Renal cortical epithelial cell (primary cell): ENCODE measurements at regions not wholly inside any gene's neighbourhood (a gene's known extent, or its start where the extent isn't known, plus 50 kb on each side); places are given as distances from the start of the nearest gene placed in this dataset.

ENCODE experiments used
- DNase-seq: peaks from one replicate; pipeline ENCODE4 v3.0.0-alpha.2; 2011; ENCODE audit warnings: low read depth

DNA sequence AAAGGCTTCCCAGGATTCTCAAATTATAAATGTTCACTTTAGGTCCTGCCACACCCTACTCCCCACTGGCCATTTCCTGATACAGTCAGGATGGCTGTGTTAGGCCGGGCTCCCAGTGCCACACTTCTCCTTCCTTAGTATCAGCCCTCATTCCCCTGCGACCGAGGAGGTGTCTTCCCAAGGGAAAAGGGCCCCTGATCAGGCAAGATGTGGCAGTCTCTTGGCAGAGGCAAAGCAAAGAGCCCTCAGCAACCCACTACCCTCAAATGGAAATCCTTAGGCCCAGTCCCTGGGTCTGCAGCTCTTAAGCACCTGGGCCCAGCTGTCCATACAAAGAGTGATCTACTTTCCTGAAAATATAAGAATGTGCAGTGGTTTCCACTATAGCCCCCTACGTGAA is 96.5 kb upstream of the VASH1 start:
- DNase-seq: no peak

DNA sequence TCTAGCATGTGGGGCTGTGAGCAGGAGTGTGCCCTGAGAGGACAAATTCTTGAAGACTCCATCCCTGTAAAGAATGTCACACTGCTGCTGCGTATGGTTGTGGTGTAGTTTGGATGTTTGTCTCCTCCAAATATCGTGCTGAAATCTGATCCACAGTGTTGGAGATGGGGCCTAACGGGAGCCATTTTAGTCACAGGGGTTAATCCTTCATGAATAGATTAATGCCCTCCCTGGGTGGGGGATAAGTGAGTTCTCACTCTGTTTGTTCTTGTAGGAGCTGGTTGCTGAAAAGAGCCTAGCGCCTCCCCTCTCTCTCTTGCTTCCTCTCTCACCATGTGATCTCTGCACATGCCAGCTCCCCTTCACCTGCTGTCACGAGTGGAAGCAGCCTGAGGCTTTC is 94.5 kb upstream of the VASH1 start:
- DNase-seq: no peak

DNA sequence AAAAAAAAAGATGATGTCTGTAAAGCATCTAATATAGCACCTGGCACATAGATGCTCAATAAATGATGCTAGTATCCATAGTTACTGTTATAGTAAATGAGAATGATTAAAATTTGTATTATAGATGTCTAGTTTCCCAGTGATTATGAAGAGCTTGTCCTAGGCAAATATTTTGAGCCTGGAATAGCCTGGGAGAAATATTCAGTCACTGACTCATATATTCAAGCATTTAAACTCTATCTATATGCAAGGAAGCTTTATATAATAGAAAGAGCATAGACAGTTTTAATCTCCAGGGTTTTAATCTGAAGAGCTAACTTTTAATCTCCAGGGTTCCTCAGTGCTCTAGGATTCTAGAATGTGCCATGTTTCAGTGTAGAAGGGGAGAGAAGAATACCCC is 91.5 kb upstream of the VASH1 start:
- no peak for DNase-seq

- DNase-seq: no peak
Observed at GRCh38 chr14:76672123-76672522, 89.1 kb upstream of the VASH1 start.

DNA sequence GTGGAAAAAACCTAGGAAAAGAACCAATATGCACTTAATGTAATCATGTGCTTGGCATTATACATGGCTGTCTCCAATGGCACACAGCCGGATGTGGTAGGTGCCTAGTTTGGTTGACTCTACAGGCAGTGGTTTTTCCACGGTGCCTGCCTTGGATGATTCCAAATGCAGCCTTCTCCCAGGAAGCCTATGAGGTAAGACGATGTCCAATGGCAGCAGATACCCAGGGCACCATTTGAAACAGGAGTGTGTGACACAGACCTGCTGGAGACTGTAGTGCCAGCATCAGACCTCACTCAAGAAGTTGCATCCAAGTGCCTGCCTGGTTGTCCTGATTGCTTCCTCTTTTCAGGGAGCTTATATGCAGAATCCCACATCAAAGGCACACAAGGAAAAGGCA is 88.0 kb upstream of the VASH1 start:
- DNase-seq: no peak

GRCh38 chr14:76675046-76675445 is 86.2 kb upstream of the VASH1 start:
- no peak for DNase-seq

DNA sequence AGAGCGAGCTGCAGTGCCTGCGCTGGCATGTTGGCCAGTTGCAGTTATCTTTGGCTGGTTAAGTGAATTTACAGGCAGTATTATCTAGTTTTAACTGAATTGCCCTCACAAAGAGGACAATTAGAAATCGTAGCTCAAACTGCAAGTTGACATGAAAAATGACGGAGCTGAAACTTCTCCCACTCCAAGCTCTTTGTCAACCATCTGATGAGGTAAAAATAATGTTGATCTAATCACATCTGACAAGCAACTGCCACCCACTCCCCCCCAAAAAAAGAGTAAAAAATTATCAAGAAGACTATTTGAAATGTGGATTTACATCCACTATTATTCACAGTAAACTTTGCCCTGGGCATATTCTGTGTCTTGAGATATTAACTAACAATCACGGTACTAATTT is 84.7 kb upstream of the VASH1 start:
- no peak for DNase-seq

GRCh38 chr14:76677534-76678145 is 83.6 kb upstream of the VASH1 start:
- DNase-seq: no peak

DNA sequence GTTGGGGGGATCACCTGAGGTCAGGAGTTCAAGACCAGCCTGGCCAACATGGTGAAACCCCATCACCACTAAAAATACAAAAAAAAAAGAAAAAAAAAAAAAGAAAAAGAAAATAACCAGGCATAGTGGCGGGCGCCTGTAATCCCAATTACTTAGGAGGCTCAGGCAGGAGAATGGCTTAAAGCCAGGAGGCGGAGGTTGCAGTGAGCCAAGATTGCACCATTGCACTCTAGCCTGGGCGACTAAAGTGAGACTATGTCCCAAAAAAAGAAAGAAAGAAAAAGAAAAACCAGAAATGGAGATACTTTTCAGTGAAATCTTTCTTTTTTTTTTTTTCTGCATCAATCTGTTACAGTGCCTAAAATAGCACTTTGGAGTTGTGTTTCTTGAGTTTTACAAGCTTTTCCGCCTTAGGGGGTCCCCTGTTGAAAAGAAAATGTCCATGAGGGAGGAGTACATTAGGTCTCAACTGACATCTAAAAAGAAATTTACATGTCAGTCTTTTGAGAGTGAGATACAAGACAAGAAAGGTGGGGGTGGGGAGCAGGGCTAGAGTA is 82.9 kb upstream of the VASH1 start:
- DNase-seq: no peak

DNA sequence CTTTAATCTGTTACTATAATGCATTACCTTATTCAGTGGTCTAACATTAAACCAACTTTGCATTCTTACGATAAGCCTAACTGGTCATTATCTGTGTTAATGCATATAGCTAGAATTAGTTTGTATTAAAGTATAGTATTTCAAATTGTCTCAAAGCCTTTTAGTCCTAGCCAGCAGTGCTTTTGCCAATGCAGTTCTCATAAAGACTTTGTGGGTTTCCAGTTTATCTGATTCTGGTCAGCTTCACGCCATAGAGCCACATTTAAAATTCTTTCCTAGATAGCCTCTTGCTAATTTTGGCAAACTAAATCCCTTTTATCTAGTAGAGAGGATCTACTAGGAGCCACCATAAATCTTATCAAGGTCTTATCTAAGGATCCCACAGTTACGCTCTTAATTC is 78.9 kb upstream of the VASH1 start:
- DNase-seq: no peak

- no peak for DNase-seq
Observed at GRCh38 chr14:76686646-76687045, 74.6 kb upstream of the VASH1 start.

- DNase-seq: no peak
Observed at GRCh38 chr14:76687611-76688382, 73.5 kb upstream of the VASH1 start.

- DNase-seq: no peak
Observed at GRCh38 chr14:76688383-76688671, 72.9 kb upstream of the VASH1 start.

- no peak for DNase-seq
Observed at GRCh38 chr14:76690502-76691105, 70.7 kb upstream of the VASH1 start.

GRCh38 chr14:76694106-76694505 is 67.2 kb upstream of the VASH1 start:
- no peak for DNase-seq

- DNase-seq: no peak
Observed at GRCh38 chr14:76695263-76695920, 65.9 kb upstream of the VASH1 start.

DNA sequence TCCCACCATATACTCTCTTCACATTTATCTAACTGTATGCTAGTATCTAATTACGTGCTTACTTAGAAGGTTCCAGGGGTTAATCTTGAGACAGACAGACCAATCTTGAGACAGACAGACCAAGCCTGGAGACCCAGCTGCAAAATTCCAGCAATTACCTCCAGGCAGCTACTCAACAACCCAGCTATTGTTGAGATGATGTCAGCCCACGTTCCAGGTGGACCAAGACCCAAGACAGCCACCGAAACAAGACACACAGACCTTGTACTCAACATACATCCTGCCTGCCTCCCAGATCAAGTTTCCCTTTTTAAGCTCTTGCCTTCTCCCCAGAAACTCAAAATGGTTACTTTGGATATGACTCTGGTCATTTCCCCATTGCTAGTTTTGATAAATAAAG is 64.9 kb upstream of the VASH1 start:
- no peak for DNase-seq

DNA sequence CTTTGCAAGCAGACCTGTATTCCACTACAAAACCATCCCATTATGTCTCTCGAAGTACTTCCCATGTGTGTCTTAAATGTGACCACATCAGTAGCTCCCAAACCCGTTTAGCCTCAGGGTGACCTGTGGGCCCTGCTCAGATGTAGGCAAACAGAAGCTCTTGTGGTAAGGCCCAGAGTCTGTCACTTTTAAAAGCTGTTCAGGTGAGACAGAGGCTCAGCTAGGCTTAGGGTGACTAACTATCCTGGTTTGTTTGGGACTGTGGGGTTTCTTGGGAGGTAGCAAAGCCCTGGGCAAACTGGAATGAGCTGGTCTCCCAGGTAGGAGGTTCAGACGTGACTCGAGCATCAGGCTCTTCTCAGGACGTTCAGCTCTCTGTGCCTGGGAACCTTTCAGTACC is 64.5 kb upstream of the VASH1 start:
- no peak for DNase-seq

DNA sequence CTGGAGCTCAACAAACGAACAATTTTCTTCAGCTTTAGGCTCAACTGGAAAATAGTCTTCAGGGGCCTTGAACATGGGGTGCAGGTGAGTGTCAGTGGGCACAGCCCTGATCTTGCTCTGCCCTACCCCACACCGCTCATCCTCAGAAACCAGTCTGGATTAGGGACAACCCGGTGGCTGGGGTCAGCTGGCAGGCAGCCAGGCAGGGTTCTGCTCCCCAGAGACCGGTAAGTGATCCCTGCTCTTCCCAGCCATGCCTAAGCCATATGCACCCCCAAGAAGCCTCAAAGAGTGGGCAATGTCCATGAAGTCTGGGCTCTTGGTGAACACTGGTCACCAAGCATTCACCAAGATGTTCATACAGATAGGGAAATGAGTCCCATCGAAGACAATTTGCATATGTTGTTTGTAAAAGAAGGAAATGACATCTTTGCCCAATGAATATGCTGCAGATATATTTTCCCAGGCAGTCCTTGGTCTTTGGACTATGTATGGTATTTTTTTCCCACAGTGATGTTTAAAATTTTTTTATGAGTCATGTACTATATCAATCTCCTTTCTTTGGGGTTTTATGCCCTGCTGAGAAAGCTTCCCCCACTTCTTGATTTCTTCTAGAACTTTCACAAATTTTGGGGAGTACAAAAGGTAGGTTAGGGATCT is 63.9 kb upstream of the VASH1 start:
- no peak for DNase-seq

DNA sequence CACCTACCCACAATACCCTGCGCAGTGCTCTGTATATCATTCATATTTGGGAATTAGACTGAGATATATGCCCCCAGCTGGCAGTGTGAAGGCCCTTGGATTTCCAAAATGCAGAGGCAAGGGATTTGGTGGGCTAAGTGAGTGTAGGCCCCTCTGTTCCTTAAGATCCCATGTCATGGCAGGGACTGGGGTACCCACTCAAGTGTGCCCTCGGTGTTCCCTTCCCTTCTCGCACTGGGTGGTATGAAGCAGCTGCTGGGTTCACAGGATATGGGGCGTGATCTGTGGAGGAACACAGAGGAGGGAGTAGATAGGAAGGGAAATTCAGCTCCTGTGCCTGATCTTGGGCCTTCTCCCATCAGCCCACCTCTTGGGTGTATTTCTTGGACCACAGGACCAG is 63.1 kb upstream of the VASH1 start:
- no peak for DNase-seq

GRCh38 chr14:76698631-76699030 is 62.6 kb upstream of the VASH1 start:
- DNase-seq: no peak

DNA sequence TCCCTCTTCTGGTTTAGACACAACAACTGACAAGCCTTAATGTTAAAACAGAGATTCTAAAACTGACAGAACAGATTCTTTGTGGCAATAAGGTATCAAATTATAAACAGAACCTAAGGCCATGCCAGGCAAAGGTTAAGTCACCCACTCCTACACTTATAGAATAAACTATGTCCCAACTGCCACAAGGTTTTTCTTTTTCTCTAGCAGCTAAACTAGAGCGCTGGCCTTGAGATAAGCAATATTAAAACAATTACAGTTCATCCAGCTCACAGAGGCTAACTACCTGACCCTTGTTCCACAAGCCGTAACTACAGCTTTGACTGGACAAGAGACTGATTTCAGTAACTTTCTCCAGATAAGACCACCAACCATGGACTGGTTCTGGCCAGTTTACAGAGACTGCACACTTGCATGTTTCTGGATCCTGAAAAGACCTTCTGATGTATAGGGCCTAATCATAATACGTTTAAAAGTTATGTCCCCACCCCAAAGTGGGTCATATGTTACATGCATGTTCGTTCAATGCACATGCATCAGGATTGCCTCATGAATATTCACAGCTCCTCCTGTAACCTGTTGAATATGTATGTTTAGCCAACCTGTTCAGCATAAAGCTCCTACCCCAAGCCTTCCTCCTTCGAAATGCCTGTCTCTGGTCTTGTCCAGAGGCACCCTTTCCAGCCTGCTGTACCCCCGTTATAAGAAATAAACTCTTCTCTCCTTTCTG is 61.9 kb upstream of the VASH1 start:
- DNase-seq: no peak
